Keratinocyte (primary cell): ENCODE measurements at regions not wholly inside any gene's neighbourhood (a gene's known extent, or its start where the extent isn't known, plus 50 kb on each side); places are given as distances from the start of the nearest gene placed in this dataset.

Source experiments
- DNase-seq: peaks from one replicate; pipeline ENCODE4 v3.0.0-alpha.2; 2011; ENCODE audit warnings: low read depth, missing footprints, low spot score
- FAIRE-seq: peaks from 2 replicates; lab custom pipeline; 2011; peaks lifted over from hg19 to GRCh38; lab: Jason Lieb, UNC
- H2AFZ ChIP-seq: 2 replicates; pipeline ENCODE4 v1.6.0; 2012; ENCODE audit warnings: low read length, control low read depth, inconsistent platforms; ENCODE audit not compliant: control insufficient read depth
- H3K27ac ChIP-seq: 2 replicates; pipeline ENCODE4 v1.5.1; 2011; ENCODE audit warnings: low read length; ENCODE audit not compliant: control insufficient read depth, insufficient read depth
- H3K27me3 ChIP-seq: 3 replicates; pipeline ENCODE4 v1.6.0; 2011; ENCODE audit warnings: low read length; ENCODE audit not compliant: control insufficient read depth, insufficient read depth; ENCODE audit errors: extremely low read depth
- H3K36me3 ChIP-seq, 2 experiments: 2 replicates in 1 of 2; 3 replicates in 1 of 2; pipeline ENCODE4 v1.5.1; 2011; ENCODE audit warnings: low read length in 2 of 2, mild to moderate bottlenecking in 1 of 2; ENCODE audit not compliant: control insufficient read depth in 2 of 2, insufficient read depth in 2 of 2; ENCODE audit errors: extremely low read depth in 1 of 2
- H3K4me1 ChIP-seq: 3 replicates; pipeline ENCODE4 v1.5.1; 2011; ENCODE audit warnings: low read length; ENCODE audit not compliant: control insufficient read depth, insufficient read depth; ENCODE audit errors: extremely low read depth
- H3K4me2 ChIP-seq: 3 replicates; pipeline ENCODE4 v1.6.0; 2011; ENCODE audit warnings: low read depth, low read length; ENCODE audit not compliant: control insufficient read depth, insufficient read depth; ENCODE audit errors: extremely low read depth
- H3K4me3 ChIP-seq, 3 experiments: fragments of 200-600 bp in 1 of 3; sonication (generic) in 1 of 3; 2 replicates in 2 of 3; 3 replicates in 1 of 3; pipeline ENCODE4 v1.5.1; 2011 to 2016; ENCODE audit warnings: low read length in 3 of 3, mild to moderate bottlenecking in 3 of 3, control low read depth in 2 of 3, inconsistent platforms in 1 of 3, low read depth in 1 of 3, mixed read lengths in 1 of 3, mixed run types in 1 of 3, moderate library complexity in 1 of 3; ENCODE audit not compliant: control insufficient read depth in 2 of 3, insufficient read depth in 2 of 3; ENCODE audit errors: extremely low read depth in 1 of 3
- H3K79me2 ChIP-seq: 2 replicates; pipeline ENCODE4 v1.6.0; 2012; ENCODE audit warnings: low read length; ENCODE audit not compliant: control insufficient read depth, insufficient read depth
- H3K9ac ChIP-seq: 3 replicates; pipeline ENCODE4 v1.6.0; 2011; ENCODE audit warnings: low read length; ENCODE audit not compliant: control insufficient read depth, insufficient read depth; ENCODE audit errors: extremely low read depth
- H3K9me1 ChIP-seq: 3 replicates; pipeline ENCODE4 v1.6.0; 2011; ENCODE audit warnings: low read length; ENCODE audit not compliant: control insufficient read depth, insufficient read depth; ENCODE audit errors: extremely low read depth
- H3K9me3 ChIP-seq: 2 replicates; pipeline ENCODE4 v1.5.1; 2012; ENCODE audit warnings: low read depth, low read length; ENCODE audit not compliant: control insufficient read depth
- H4K20me1 ChIP-seq: 3 replicates; pipeline ENCODE4 v1.6.0; 2011; ENCODE audit warnings: low read length; ENCODE audit not compliant: control insufficient read depth, insufficient read depth; ENCODE audit errors: extremely low read depth
- CTCF ChIP-seq, 3 experiments: IDR thresholded peaks in 1 of 3; conservative IDR thresholded peaks in 1 of 3; optimal IDR thresholded peaks in 1 of 3; 2 replicates in 2 of 3; 3 replicates in 1 of 3; pipeline versions ENCODE3 to v1.5.1; 2011; ENCODE audit warnings: low read length in 3 of 3, mild to moderate bottlenecking in 3 of 3, moderate library complexity in 2 of 3, control low read depth in 1 of 3, inconsistent platforms in 1 of 3; ENCODE audit not compliant: insufficient read depth in 2 of 3; ENCODE audit errors: extremely low read depth in 1 of 3
- EZH2 ChIP-seq: IDR thresholded peaks from one replicate; pipeline ENCODE4 v1.6.1; 2012; ENCODE audit warnings: inconsistent platforms, mild to moderate bottlenecking, low read length, moderate library complexity
- dilution Hi-C: fragments of 300-500 bp; cut with MboI; formaldehyde crosslinking; loops from one replicate; pipeline ENCODE4 v1.7.0; 2020; ENCODE audit warnings: low sequenced_read_pairs; ENCODE audit not compliant: extremely low pct_ligation_motif_present

GRCh38 chr3:191768421-191768820 lies 307.5 kb downstream of the PYDC2 start:
- H3K9me1 ChIP-seq = no peaks in the 10 kb centered on the region
- H4K20me1 ChIP-seq = no peaks in the 10 kb centered on the region
- no peak overlapping the region for H3K4me3 ChIP-seq
- H3K79me2 ChIP-seq = no peaks in the 10 kb centered on the region
- H3K4me2 ChIP-seq = no peak overlapping the region
- H3K36me3 ChIP-seq = no peaks in the 10 kb centered on the region
- TF ChIP-seq EZH2 (no peak), CTCF (optimal IDR thresholded peaks at IDR 0.05 in 1 of 3, IDR thresholded peaks at IDR 0.05 in 1 of 3, conservative IDR thresholded peaks at IDR 0.05 in 1 of 3; ENCODE audit: extremely low read depth in 1 of 3, insufficient read depth in 2 of 3, low read length in 3 of 3) (peak in 2 of 3 experiments; percentile 3 to 28)
- H3K9ac ChIP-seq = no peak overlapping the region
- no peak for DNase-seq
- no peak for FAIRE-seq
- no peaks in the 10 kb centered on the region for H3K4me1 ChIP-seq
- no peak overlapping the region for H2AFZ ChIP-seq
- no peak overlapping the region for H3K27ac ChIP-seq
- no peaks in the 10 kb centered on the region for H3K9me3 ChIP-seq
- H3K27me3 ChIP-seq = no peaks in the 10 kb centered on the region
- dilution Hi-C loops = no loop called here

- Histone ChIP-seq H3K27me3 (no peaks in the 10 kb centered on the region), H3K9me1 (no peaks in the 10 kb centered on the region), H3K4me1 (peaks cover 12% of the 10 kb centered on the region), H3K27ac (no peak overlapping the region), H3K79me2 (no peaks in the 10 kb centered on the region), H4K20me1 (no peaks in the 10 kb centered on the region), H2AFZ (no peak overlapping the region), H3K4me3 (no peak overlapping the region), H3K4me2 (no peak overlapping the region), H3K9ac (no peak overlapping the region), H3K9me3 (no peaks in the 10 kb centered on the region), H3K36me3 (no peaks in the 10 kb centered on the region)
- TF ChIP-seq EZH2 (no peak), CTCF (optimal IDR thresholded peaks at IDR 0.05 in 1 of 3, IDR thresholded peaks at IDR 0.05 in 1 of 3, conservative IDR thresholded peaks at IDR 0.05 in 1 of 3; ENCODE audit: extremely low read depth in 1 of 3, insufficient read depth in 2 of 3, low read length in 3 of 3) (no peak)
- FAIRE-seq (no peak), DNase-seq (no peak)
- dilution Hi-C loops = no loop called here
Observed at GRCh38 chr3:191770541-191770940, 309.6 kb downstream of the PYDC2 start.
